ENCODE measurements at regions not wholly inside any gene's neighbourhood (a gene's known extent, or its start where the extent isn't known, plus 50 kb on each side); places are given as distances from the start of the nearest gene placed in this dataset.

DNA sequence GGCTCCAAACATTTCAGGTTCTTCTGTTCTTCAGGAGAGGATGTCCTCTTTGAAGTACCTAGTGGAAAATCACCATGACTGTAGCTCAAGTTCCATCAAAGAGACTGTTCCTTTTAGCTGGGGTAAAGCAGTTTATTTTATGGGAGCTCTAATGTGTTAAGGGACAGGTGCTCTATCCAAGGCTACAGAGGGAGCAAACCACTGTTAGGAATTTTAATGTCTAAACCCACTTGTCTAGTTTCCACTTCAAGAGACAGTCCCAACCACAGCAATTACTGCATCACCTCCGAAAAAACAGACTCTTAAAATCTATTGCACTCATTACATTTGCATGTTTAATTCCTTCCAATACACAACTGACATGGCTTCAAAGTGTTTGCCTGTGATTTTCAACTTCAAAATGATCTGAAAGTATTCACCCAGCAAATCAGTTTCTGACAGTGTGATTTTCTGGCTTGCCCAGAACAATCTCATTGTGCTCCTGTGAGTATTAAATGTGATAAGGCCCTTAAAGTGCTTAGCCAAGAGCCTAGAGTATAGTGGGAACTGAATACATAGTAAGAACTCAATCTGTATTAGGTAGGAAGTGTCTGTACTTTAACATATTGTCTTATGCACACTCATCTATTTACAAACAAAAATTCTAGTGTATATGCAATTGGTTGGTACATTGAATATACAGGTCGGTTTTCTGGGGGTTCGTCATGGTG, 266.5 kb upstream of the CCDC54 start:
- TF ChIP-seq CTCF (IDR thresholded peaks at IDR 0.05; ENCODE audit: borderline replicate concordance) = no peak
- Histone ChIP-seq H3K4me3 (no peak overlapping the region), H3K27ac (replicated peaks) (no peak overlapping the region), H3K4me1 (peaks cover 7% of the 10 kb centered on the region), H3K27me3 (ENCODE audit: low read depth) (no peaks in the 10 kb centered on the region), H3K9me3 (replicated peaks) (no peaks in the 10 kb centered on the region), H3K36me3 (no peaks in the 10 kb centered on the region)
- intact Hi-C loops (cut with micrococcal nuclease) = no loop called here
- no peak for DNase-seq

DNA sequence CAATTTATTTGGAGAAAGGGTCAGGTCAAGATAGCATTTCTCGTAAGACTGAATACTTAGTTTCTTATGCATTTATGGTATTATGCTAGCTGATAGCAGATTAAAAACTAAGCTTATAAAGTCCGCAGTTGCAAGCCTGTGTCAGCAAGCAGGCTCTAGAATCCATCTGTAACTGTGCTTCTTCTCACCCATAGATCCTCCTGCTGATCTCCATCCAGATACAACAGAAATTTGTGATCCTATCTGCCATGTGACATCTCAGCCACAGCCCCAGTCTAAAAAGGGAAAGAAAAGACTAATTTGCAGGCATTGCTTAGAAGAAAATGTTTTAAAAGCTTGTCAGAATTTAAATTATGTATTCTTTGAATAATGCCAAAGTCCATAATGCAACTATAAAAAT, 265.4 kb upstream of the CCDC54 start:
- H3K27me3 ChIP-seq (ENCODE audit: low read depth) = no peaks in the 10 kb centered on the region
- intact Hi-C loops (cut with micrococcal nuclease) = no loop called here
- H3K4me1 ChIP-seq = peaks cover 7% of the 10 kb centered on the region
- H3K9me3 ChIP-seq (replicated peaks) = no peaks in the 10 kb centered on the region
- no peaks in the 10 kb centered on the region for H3K36me3 ChIP-seq
- no peak for TF ChIP-seq CTCF (IDR thresholded peaks at IDR 0.05; ENCODE audit: borderline replicate concordance)
- H3K4me3 ChIP-seq = no peak overlapping the region
- H3K27ac ChIP-seq (replicated peaks) = no peak overlapping the region
- no peak for DNase-seq

DNA sequence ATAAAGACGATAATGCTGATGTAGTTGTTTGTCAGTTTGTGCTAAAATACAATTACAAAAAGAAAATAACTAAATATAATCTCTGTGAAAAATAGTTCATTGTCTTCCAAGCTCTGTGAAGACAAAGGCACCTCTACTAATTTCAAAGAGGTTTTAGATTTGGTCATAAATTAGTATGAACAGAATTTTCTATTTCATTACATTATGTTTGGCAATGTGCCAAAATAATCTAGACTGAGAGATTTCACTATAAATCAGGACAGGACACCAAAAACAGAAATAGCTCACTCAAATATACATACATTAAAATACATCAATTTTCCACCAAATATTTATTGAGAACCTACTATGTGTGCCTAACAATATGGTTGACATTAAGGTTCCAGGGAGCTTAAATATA, 264.9 kb upstream of the CCDC54 start:
- Histone ChIP-seq H3K9me3 (replicated peaks) (no peaks in the 10 kb centered on the region), H3K4me3 (no peak overlapping the region), H3K36me3 (no peaks in the 10 kb centered on the region), H3K27ac (replicated peaks) (no peak overlapping the region), H3K4me1 (peaks cover 9% of the 10 kb centered on the region), H3K27me3 (ENCODE audit: low read depth) (no peaks in the 10 kb centered on the region)
- intact Hi-C loops (cut with micrococcal nuclease) = no loop called here
- TF ChIP-seq CTCF (IDR thresholded peaks at IDR 0.05; ENCODE audit: borderline replicate concordance) = no peak
- no peak for DNase-seq

DNA sequence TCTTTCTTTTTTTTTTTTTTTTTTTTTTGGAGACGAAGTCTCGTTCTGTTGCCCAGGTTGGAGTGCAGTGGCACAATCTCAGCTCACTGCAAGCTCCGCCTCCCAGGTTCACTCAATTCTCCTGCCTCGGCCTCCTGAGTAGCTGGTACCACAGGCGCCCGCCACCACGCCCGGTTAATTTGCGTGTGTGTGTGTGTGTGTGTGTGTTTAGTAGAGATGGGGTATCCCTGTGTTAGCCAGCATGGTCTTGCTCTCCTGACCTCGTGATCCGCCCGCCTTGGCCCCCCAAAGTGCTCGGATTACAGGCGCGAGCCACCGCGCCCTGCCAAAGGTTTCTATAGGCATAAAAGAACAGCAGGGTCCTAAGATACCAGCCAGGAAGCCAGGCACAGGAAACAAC, 261.0 kb upstream of the CCDC54 start:
- intact Hi-C loops (cut with micrococcal nuclease) = no loop called here
- peaks cover 34% of the 10 kb centered on the region for H3K4me1 ChIP-seq
- H3K4me3 ChIP-seq = no peak overlapping the region
- H3K27me3 ChIP-seq (ENCODE audit: low read depth) = no peaks in the 10 kb centered on the region
- H3K27ac ChIP-seq (replicated peaks) = no peak overlapping the region
- H3K9me3 ChIP-seq (replicated peaks) = no peaks in the 10 kb centered on the region
- no peaks in the 10 kb centered on the region for H3K36me3 ChIP-seq
- no peak for TF ChIP-seq CTCF (IDR thresholded peaks at IDR 0.05; ENCODE audit: borderline replicate concordance)
- DNase-seq = no peak

- Histone ChIP-seq H3K36me3 (no peaks in the 10 kb centered on the region), H3K4me3 (no peak overlapping the region), H3K27ac (replicated peaks) (no peak overlapping the region), H3K27me3 (ENCODE audit: low read depth) (no peaks in the 10 kb centered on the region), H3K4me1 (peaks cover 34% of the 10 kb centered on the region), H3K9me3 (replicated peaks) (no peaks in the 10 kb centered on the region)
- DNase-seq = no peak
- no peak for TF ChIP-seq CTCF (IDR thresholded peaks at IDR 0.05; ENCODE audit: borderline replicate concordance)
- intact Hi-C loops (cut with micrococcal nuclease) = no loop called here
Observed at GRCh38 chr3:107117156-107117555, 260.1 kb upstream of the CCDC54 start.
